ENCODE measurements at regions not wholly inside any gene's neighbourhood (a gene's known extent, or its start where the extent isn't known, plus 50 kb on each side); places are given as distances from the start of the nearest gene placed in this dataset.

GRCh38 chr6:147060636-147061035 lies 143.6 kb upstream of the STXBP5 start:
- TF ChIP-seq CTCF (conservative IDR thresholded peaks at IDR 0.05; ENCODE audit: low read depth, low read length) (no peak), EZH2phosphoT487 (IDR thresholded peaks at IDR 0.05; ENCODE audit: borderline replicate concordance, low read length) (no peak)

Measured in PC-3 (cell line).